H1 (cell line): ENCODE measurements at regions not wholly inside any gene's neighbourhood (a gene's known extent, or its start where the extent isn't known, plus 50 kb on each side); places are given as distances from the start of the nearest gene placed in this dataset.

Experiments used
- RAD21 ChIP-seq, 2 experiments: IDR thresholded peaks in 1 of 2; conservative IDR thresholded peaks in 1 of 2; 2 replicates each; pipeline ENCODE4 v1.6.1; 2011; ENCODE audit warnings: low read depth in 2 of 2, low read length in 2 of 2, improper control_type of control experiment in 1 of 2, inconsistent platforms in 1 of 2, mild to moderate bottlenecking in 1 of 2, moderate library complexity in 1 of 2
- TBP ChIP-seq: IDR thresholded peaks from 2 replicates; pipeline ENCODE4 v1.6.1; 2011; ENCODE audit warnings: low read depth, low read length, improper control_type of control experiment
- TF ChIP-seq, protein P1 (sequence below): fragments of 300-600 bp; sonication (generic); IDR thresholded peaks from 2 replicates; pipeline ENCODE4 v1.7.1; 2012; ENCODE audit warnings: low read length, moderate library complexity, mild to moderate bottlenecking, inconsistent platforms; ENCODE audit not compliant: insufficient replicate concordance

GRCh38 chr11:49505231-49505630, 296.8 kb upstream of the FOLH1 start (continued):
- TF ChIP-seq, protein P1, sequence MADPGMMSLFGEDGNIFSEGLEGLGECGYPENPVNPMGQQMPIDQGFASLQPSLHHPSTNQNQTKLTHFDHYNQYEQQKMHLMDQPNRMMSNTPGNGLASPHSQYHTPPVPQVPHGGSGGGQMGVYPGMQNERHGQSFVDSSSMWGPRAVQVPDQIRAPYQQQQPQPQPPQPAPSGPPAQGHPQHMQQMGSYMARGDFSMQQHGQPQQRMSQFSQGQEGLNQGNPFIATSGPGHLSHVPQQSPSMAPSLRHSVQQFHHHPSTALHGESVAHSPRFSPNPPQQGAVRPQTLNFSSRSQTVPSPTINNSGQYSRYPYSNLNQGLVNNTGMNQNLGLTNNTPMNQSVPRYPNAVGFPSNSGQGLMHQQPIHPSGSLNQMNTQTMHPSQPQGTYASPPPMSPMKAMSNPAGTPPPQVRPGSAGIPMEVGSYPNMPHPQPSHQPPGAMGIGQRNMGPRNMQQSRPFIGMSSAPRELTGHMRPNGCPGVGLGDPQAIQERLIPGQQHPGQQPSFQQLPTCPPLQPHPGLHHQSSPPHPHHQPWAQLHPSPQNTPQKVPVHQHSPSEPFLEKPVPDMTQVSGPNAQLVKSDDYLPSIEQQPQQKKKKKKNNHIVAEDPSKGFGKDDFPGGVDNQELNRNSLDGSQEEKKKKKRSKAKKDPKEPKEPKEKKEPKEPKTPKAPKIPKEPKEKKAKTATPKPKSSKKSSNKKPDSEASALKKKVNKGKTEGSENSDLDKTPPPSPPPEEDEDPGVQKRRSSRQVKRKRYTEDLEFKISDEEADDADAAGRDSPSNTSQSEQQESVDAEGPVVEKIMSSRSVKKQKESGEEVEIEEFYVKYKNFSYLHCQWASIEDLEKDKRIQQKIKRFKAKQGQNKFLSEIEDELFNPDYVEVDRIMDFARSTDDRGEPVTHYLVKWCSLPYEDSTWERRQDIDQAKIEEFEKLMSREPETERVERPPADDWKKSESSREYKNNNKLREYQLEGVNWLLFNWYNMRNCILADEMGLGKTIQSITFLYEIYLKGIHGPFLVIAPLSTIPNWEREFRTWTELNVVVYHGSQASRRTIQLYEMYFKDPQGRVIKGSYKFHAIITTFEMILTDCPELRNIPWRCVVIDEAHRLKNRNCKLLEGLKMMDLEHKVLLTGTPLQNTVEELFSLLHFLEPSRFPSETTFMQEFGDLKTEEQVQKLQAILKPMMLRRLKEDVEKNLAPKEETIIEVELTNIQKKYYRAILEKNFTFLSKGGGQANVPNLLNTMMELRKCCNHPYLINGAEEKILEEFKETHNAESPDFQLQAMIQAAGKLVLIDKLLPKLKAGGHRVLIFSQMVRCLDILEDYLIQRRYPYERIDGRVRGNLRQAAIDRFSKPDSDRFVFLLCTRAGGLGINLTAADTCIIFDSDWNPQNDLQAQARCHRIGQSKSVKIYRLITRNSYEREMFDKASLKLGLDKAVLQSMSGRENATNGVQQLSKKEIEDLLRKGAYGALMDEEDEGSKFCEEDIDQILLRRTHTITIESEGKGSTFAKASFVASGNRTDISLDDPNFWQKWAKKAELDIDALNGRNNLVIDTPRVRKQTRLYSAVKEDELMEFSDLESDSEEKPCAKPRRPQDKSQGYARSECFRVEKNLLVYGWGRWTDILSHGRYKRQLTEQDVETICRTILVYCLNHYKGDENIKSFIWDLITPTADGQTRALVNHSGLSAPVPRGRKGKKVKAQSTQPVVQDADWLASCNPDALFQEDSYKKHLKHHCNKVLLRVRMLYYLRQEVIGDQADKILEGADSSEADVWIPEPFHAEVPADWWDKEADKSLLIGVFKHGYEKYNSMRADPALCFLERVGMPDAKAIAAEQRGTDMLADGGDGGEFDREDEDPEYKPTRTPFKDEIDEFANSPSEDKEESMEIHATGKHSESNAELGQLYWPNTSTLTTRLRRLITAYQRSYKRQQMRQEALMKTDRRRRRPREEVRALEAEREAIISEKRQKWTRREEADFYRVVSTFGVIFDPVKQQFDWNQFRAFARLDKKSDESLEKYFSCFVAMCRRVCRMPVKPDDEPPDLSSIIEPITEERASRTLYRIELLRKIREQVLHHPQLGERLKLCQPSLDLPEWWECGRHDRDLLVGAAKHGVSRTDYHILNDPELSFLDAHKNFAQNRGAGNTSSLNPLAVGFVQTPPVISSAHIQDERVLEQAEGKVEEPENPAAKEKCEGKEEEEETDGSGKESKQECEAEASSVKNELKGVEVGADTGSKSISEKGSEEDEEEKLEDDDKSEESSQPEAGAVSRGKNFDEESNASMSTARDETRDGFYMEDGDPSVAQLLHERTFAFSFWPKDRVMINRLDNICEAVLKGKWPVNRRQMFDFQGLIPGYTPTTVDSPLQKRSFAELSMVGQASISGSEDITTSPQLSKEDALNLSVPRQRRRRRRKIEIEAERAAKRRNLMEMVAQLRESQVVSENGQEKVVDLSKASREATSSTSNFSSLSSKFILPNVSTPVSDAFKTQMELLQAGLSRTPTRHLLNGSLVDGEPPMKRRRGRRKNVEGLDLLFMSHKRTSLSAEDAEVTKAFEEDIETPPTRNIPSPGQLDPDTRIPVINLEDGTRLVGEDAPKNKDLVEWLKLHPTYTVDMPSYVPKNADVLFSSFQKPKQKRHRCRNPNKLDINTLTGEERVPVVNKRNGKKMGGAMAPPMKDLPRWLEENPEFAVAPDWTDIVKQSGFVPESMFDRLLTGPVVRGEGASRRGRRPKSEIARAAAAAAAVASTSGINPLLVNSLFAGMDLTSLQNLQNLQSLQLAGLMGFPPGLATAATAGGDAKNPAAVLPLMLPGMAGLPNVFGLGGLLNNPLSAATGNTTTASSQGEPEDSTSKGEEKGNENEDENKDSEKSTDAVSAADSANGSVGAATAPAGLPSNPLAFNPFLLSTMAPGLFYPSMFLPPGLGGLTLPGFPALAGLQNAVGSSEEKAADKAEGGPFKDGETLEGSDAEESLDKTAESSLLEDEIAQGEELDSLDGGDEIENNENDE = no peak
- TF ChIP-seq TBP = no peak
- TF ChIP-seq RAD21 (IDR thresholded peaks at IDR 0.05 in 1 of 2, conservative IDR thresholded peaks at IDR 0.05 in 1 of 2; ENCODE audit: low read depth in 2 of 2, low read length in 2 of 2) = no peak
